NT2/D1 (cell line): ENCODE measurements at regions not wholly inside any gene's neighbourhood (a gene's known extent, or its start where the extent isn't known, plus 50 kb on each side); places are given as distances from the start of the nearest gene placed in this dataset.

Source experiments
- SUZ12 ChIP-seq: IDR thresholded peaks from 2 replicates; pipeline ENCODE4 v1.6.1; 2011; ENCODE audit not compliant: insufficient read length, insufficient read depth; ENCODE audit errors: extremely low read depth
- YY1 ChIP-seq: IDR thresholded peaks from 2 replicates; pipeline ENCODE4 v1.6.1; 2011; ENCODE audit not compliant: insufficient read length, insufficient read depth
- ZNF274 ChIP-seq: IDR thresholded peaks from 2 replicates; pipeline ENCODE4 v1.6.1; 2011; ENCODE audit warnings: mild to moderate bottlenecking, low read depth, low read length

DNA sequence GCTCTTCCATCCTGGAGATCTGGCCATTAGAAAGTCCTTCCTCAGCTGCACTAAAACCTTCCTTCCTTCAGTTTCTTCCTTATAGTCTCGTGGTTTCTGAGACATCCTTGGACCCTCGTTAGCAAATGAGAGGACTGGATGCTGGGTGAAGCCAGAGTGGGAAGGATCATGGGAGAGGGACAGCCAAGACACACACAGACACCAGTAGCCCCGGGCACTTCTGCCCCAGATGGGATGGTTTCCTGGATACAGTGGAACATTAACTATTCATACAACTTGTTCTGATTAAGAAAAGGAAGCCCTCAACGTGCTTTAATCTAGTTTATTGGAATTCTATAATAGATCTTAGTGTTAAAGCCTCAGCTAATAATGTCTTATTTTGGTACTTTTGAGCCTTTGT is 125.5 kb downstream of the SEC61B start:
- TF ChIP-seq YY1 (no peak), SUZ12 (no peak), ZNF274 (no peak)
